NT2/D1 (cell line): ENCODE measurements at regions not wholly inside any gene's neighbourhood (a gene's known extent, or its start where the extent isn't known, plus 50 kb on each side); places are given as distances from the start of the nearest gene placed in this dataset.

ENCODE experiments used
- DNase-seq: peaks from one replicate; pipeline ENCODE4 v3.0.0-alpha.2; 2011; ENCODE audit warnings: low read depth, low spot score
- H3K27me3 ChIP-seq: 2 replicates; pipeline ENCODE4 v1.6.0; 2011; ENCODE audit warnings: mild to moderate bottlenecking; ENCODE audit not compliant: insufficient read length, insufficient read depth
- H3K36me3 ChIP-seq: 2 replicates; pipeline ENCODE4 v1.6.1; 2011; ENCODE audit warnings: mild to moderate bottlenecking, low read length, mixed read lengths; ENCODE audit not compliant: insufficient read depth, insufficient read length
- H3K4me1 ChIP-seq: 2 replicates; pipeline ENCODE4 v1.5.1; 2011; ENCODE audit not compliant: insufficient read depth, insufficient read length
- H3K4me3 ChIP-seq: 2 replicates; pipeline ENCODE4 v1.5.1; 2011; ENCODE audit warnings: low read depth; ENCODE audit not compliant: insufficient read length
- H3K9ac ChIP-seq: 2 replicates; pipeline ENCODE4 v1.6.0; 2011; ENCODE audit warnings: low read depth; ENCODE audit not compliant: insufficient read length
- H3K9me3 ChIP-seq: 2 replicates; pipeline ENCODE4 v1.5.1; 2011; ENCODE audit warnings: mild to moderate bottlenecking, low read length; ENCODE audit not compliant: insufficient read depth
- SUZ12 ChIP-seq: IDR thresholded peaks from 2 replicates; pipeline ENCODE4 v1.6.1; 2011; ENCODE audit not compliant: insufficient read length, insufficient read depth; ENCODE audit errors: extremely low read depth
- YY1 ChIP-seq: IDR thresholded peaks from 2 replicates; pipeline ENCODE4 v1.6.1; 2011; ENCODE audit not compliant: insufficient read length, insufficient read depth
- ZNF274 ChIP-seq: IDR thresholded peaks from 2 replicates; pipeline ENCODE4 v1.6.1; 2011; ENCODE audit warnings: mild to moderate bottlenecking, low read depth, low read length

GRCh38 chr2:45134726-45135125 is 125.5 kb upstream of the SIX2 start:
- Histone ChIP-seq H3K4me3 (no peak overlapping the region), H3K27me3 (no peaks in the 10 kb centered on the region), H3K9me3 (no peaks in the 10 kb centered on the region; the same call in 1 of the 2 replicates), H3K9ac (no peak overlapping the region), H3K4me1 (peaks cover 3% of the 10 kb centered on the region), H3K36me3 (no peaks in the 10 kb centered on the region)
- TF ChIP-seq SUZ12: no peak
- TF ChIP-seq YY1: no peak
- no peak for TF ChIP-seq ZNF274
- no peak for DNase-seq

GRCh38 chr2:45134014-45134413 is 124.8 kb upstream of the SIX2 start:
- no peak overlapping the region for H3K9ac ChIP-seq
- DNase-seq: no peak
- no peaks in the 10 kb centered on the region; the same call in 1 of the 2 replicates for H3K9me3 ChIP-seq

GRCh38 chr2:45132551-45132950 is 123.3 kb upstream of the SIX2 start:
- DNase-seq: no peak
- Histone ChIP-seq H3K36me3 (no peaks in the 10 kb centered on the region), H3K4me3 (no peak overlapping the region), H3K4me1 (no peaks in the 10 kb centered on the region), H3K27me3 (no peaks in the 10 kb centered on the region), H3K9ac (no peak overlapping the region), H3K9me3 (no peaks in the 10 kb centered on the region; the same call in 1 of the 2 replicates)
- TF ChIP-seq SUZ12 (no peak), YY1 (no peak), ZNF274 (no peak)

More at GRCh38 chr2:45134014-45134413, 124.8 kb upstream of the SIX2 start:
- no peaks in the 10 kb centered on the region for H3K27me3 ChIP-seq
- no peaks in the 10 kb centered on the region for H3K36me3 ChIP-seq
- TF ChIP-seq YY1 (no peak), ZNF274 (no peak), SUZ12 (no peak)
- H3K4me1 ChIP-seq: peaks cover 3% of the 10 kb centered on the region
- no peak overlapping the region for H3K4me3 ChIP-seq

- H3K4me3 ChIP-seq: no peak overlapping the region
- no peak for DNase-seq
- no peaks in the 10 kb centered on the region for H3K36me3 ChIP-seq
- no peak overlapping the region for H3K9ac ChIP-seq
- H3K9me3 ChIP-seq: no peaks in the 10 kb centered on the region; the same call in 1 of the 2 replicates
- TF ChIP-seq SUZ12 (no peak), ZNF274 (no peak), YY1 (no peak)
- no peaks in the 10 kb centered on the region for H3K4me1 ChIP-seq
- H3K27me3 ChIP-seq: no peaks in the 10 kb centered on the region
Measured at GRCh38 chr2:45131587-45131986, 122.3 kb upstream of the SIX2 start.

GRCh38 chr2:45130736-45131135 is 121.5 kb upstream of the SIX2 start:
- TF ChIP-seq YY1 (no peak), ZNF274 (no peak), SUZ12 (no peak)
- Histone ChIP-seq H3K9me3 (no peaks in the 10 kb centered on the region; the same call in 1 of the 2 replicates), H3K4me3 (no peak overlapping the region), H3K4me1 (no peaks in the 10 kb centered on the region), H3K27me3 (no peaks in the 10 kb centered on the region), H3K36me3 (no peaks in the 10 kb centered on the region), H3K9ac (no peak overlapping the region)
- DNase-seq: no peak

GRCh38 chr2:45128580-45128997 is 119.3 kb upstream of the SIX2 start:
- no peaks in the 10 kb centered on the region for H3K4me1 ChIP-seq
- no peak overlapping the region for H3K9ac ChIP-seq
- H3K27me3 ChIP-seq: no peaks in the 10 kb centered on the region
- no peaks in the 10 kb centered on the region; the same call in 1 of the 2 replicates for H3K9me3 ChIP-seq
- TF ChIP-seq YY1 (no peak), SUZ12 (no peak), ZNF274 (no peak)
- H3K36me3 ChIP-seq: no peaks in the 10 kb centered on the region
- no peak for DNase-seq
- no peak overlapping the region for H3K4me3 ChIP-seq

GRCh38 chr2:45127891-45128290 is 118.6 kb upstream of the SIX2 start:
- Histone ChIP-seq H3K9ac (no peak overlapping the region), H3K4me3 (no peak overlapping the region), H3K4me1 (no peaks in the 10 kb centered on the region), H3K27me3 (no peaks in the 10 kb centered on the region), H3K36me3 (no peaks in the 10 kb centered on the region), H3K9me3 (no peaks in the 10 kb centered on the region; the same call in 1 of the 2 replicates)
- no peak for DNase-seq
- TF ChIP-seq YY1 (no peak), SUZ12 (no peak), ZNF274 (no peak)
